Testis (tissue), 2 donors: ENCODE measurements at regions not wholly inside any gene's neighbourhood (a gene's known extent, or its start where the extent isn't known, plus 50 kb on each side); places are given as distances from the start of the nearest gene placed in this dataset.
A peak's percentile ranks its signal among the peaks of the same experiment; 100 is the strongest.
"Not testable (repeated sequence)": the region's sequence is repeated elsewhere in the genome, so short reads cannot be mapped to it uniquely, and the experiment has no call there.

ENCODE experiments used
- DNase-seq: peaks from one replicate; pipeline ENCODE4 v3.0.0-alpha.2; 2019
- H3K27ac ChIP-seq, 2 donors: fragments of 200-600 bp; sonication (generic); one replicate each; pipeline ENCODE4 v1.5.1; 2019
- H3K27me3 ChIP-seq: fragments of 200-600 bp; sonication (generic); one replicate; pipeline ENCODE4 v1.5.1; 2019
- H3K36me3 ChIP-seq: fragments of 200-600 bp; sonication (generic); one replicate; pipeline ENCODE4 v1.5.1; 2017; ENCODE audit warnings: low read depth; ENCODE audit errors: missing control alignments
- H3K4me1 ChIP-seq: fragments of 200-600 bp; sonication (generic); one replicate; pipeline ENCODE4 v1.5.1; 2019
- H3K4me3 ChIP-seq, 2 donors: fragments of 200-600 bp; sonication (generic); one replicate each; pipeline ENCODE4 v1.5.1; 2017 to 2019
- H3K9me3 ChIP-seq: fragments of 200-600 bp; sonication (generic); one replicate; pipeline ENCODE4 v1.5.1; 2017
- CTCF ChIP-seq, 3 experiments: fragments of 450-650 bp in 2 of 3; fragments of 200-600 bp in 1 of 3; sonication (generic) in 1 of 3; IDR thresholded peaks; one replicate each; pipeline ENCODE4 v1.5.1; 2016 to 2019; ENCODE audit warnings: antibody characterized with exemption in 3 of 3, mild to moderate bottlenecking in 2 of 3, moderate library complexity in 1 of 3
- POLR2A ChIP-seq: fragments of 450-650 bp; IDR thresholded peaks from one replicate; pipeline ENCODE4 v1.6.1; 2017; ENCODE audit warnings: antibody characterized with exemption, mild to moderate bottlenecking, moderate library complexity
- WGBS, 2 donors: methylation state at CpG; one replicate each; pipeline ENCODE4 v1.1.5; 2018; 5-methylcytosine and 5-hydroxymethylcytosine counted together
- intact Hi-C: fragments of 100-400 bp; cut with DNase I; formaldehyde crosslinking; loops from one replicate; pipeline ENCODE4 v1.15.1; 2023; ENCODE audit warnings: low total_unique reads

- H3K27me3 ChIP-seq, intact Hi-C loops, H3K9me3 ChIP-seq, H3K36me3 ChIP-seq, H3K4me1 ChIP-seq: not testable (repeated sequence)
- peak; percentile 89 for DNase-seq
- TF ChIP-seq CTCF (IDR thresholded peaks at IDR 0.05): peak; percentile 70 to 87 (median 77)
- WGBS, 2 donors: 1% methylated on average over 27 of the region's 49 CpGs; no CpG with 5 or more reads in 1 of the 2 donors
- Histone ChIP-seq H3K4me3 (peak overlapping the region; percentile 42 to 68), H3K27ac (peak overlapping the region in 1 of 2 donors; percentile 55)
These were observed 672.1 kb upstream of the DEFB115 start for GRCh38 chr20:30585244-30585796.

GRCh38 chr20:30586178-30586577 lies 671.3 kb upstream of the DEFB115 start:
- H3K4me3 ChIP-seq: peak overlapping the region; percentile 42 to 68
- H3K27me3 ChIP-seq, H3K4me1 ChIP-seq, H3K9me3 ChIP-seq, intact Hi-C loops, DNase-seq, H3K36me3 ChIP-seq: not testable (repeated sequence)
- H3K27ac ChIP-seq: peak overlapping the region; percentile 76 to 80
- 1% methylated on average over 14 of the region's 30 CpGs; no CpG with 5 or more reads in 1 of the 2 donors for WGBS, 2 donors

DNA sequence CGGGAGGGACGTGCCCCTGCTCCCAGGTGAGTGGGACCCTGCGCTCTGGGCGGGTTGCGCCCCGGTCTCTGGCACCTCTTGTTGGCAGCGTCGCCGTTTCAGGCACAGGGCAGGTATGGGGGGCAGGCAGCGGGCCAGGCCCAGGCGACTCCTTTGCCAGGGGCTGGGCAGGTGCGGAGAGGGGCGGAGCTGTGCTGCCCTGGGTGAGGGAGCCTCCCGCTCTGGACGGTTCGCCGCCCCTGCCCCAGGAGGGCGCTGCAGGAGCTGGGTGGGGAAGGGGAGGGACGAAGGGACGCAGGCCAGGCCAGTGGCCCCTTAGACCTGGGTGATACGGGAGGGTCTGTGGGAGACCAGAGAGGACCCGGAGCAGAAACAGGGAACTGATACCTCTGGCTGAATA lies 663.9 kb upstream of the DEFB115 start:
- no peak for DNase-seq
- WGBS, 2 donors: 46 to 71% methylated on average over 22 of the region's 22 CpGs
- intact Hi-C loops: no loop called here
- H3K4me1 ChIP-seq: no peaks in the 10 kb centered on the region
- H3K27ac ChIP-seq: no peak overlapping the region
- H3K36me3 ChIP-seq: no peaks in the 10 kb centered on the region
- H3K27me3 ChIP-seq: no peaks in the 10 kb centered on the region
- no peaks in the 10 kb centered on the region for H3K9me3 ChIP-seq
- H3K4me3 ChIP-seq: no peak overlapping the region
- TF ChIP-seq POLR2A (no peak), CTCF (IDR thresholded peaks at IDR 0.05) (no peak)

- Histone ChIP-seq H3K27ac (no peak overlapping the region), H3K9me3 (no peaks in the 10 kb centered on the region), H3K4me3 (no peak overlapping the region), H3K4me1 (no peaks in the 10 kb centered on the region), H3K27me3 (no peaks in the 10 kb centered on the region), H3K36me3 (no peaks in the 10 kb centered on the region)
- intact Hi-C loops: no loop called here
- WGBS, 2 donors: 60 to 76% methylated on average over 18 of the region's 18 CpGs
- DNase-seq: no peak
- no peak for TF ChIP-seq CTCF (IDR thresholded peaks at IDR 0.05)
- no peak for TF ChIP-seq POLR2A
These were observed 663.4 kb upstream of the DEFB115 start for GRCh38 chr20:30594112-30594511.

DNA sequence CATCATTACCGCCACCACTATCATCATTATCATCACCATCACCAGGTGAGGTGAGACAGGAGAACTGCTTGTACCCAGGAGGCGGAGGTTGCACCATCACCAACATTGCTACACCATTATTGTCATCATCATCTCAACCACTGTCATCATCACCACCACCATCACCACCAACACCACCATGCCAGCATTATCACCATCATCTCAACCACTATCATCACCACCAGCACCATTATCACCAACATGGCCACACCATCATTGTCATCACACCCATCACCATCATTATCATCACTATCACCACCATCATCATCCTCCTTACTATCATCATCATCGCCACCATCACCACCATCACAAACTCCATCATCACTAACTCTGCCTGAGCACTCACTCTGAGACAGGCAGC lies 661.8 kb upstream of the DEFB115 start:
- H3K36me3 ChIP-seq: no peaks in the 10 kb centered on the region
- intact Hi-C loops: no loop called here
- H3K4me1 ChIP-seq: no peaks in the 10 kb centered on the region
- H3K27ac ChIP-seq: no peak overlapping the region
- DNase-seq: no peak
- H3K4me3 ChIP-seq: no peak overlapping the region
- no peaks in the 10 kb centered on the region for H3K9me3 ChIP-seq
- WGBS, 2 donors: 86 to 94% methylated on average over 3 of the region's 3 CpGs
- no peak for TF ChIP-seq POLR2A
- no peak for TF ChIP-seq CTCF (IDR thresholded peaks at IDR 0.05)
- no peaks in the 10 kb centered on the region for H3K27me3 ChIP-seq

GRCh38 chr20:30597429-30597828 lies 660.0 kb upstream of the DEFB115 start:
- H3K36me3 ChIP-seq, H3K9me3 ChIP-seq, H3K4me3 ChIP-seq, H3K27me3 ChIP-seq, H3K27ac ChIP-seq, H3K4me1 ChIP-seq, DNase-seq, intact Hi-C loops: not testable (repeated sequence)
- WGBS, 2 donors: 70 to 73% methylated on average over 1 to 2 of the region's 2 CpGs
